Tibial artery (tissue), 4 donors: ENCODE measurements at regions not wholly inside any gene's neighbourhood (a gene's known extent, or its start where the extent isn't known, plus 50 kb on each side); places are given as distances from the start of the nearest gene placed in this dataset.

Source experiments
- DNase-seq, 2 donors: peaks; one replicate each; pipeline ENCODE4 v3.0.0-alpha.2; 2019
- H3K27ac ChIP-seq, 2 donors: fragments of 200-600 bp; sonication (generic) in 1 of 2; 1 replicate in 1 of 2; 2 replicates in 1 of 2; pipeline ENCODE4 v1.5.1; 2018 to 2019; ENCODE audit warnings: mild to moderate bottlenecking in 1 of 2
- H3K27me3 ChIP-seq, 2 donors: fragments of 200-600 bp; sonication (generic) in 1 of 2; one replicate each; pipeline versions ENCODE4 v1.5.1 to v1.6.0; 2016 to 2019
- H3K36me3 ChIP-seq, 3 donors: fragments of 200-600 bp; sonication (generic) in 2 of 3; one replicate each; pipeline ENCODE4 v1.5.1; 2016 to 2019; ENCODE audit warnings: mild to moderate bottlenecking in 2 of 3
- H3K4me1 ChIP-seq, 4 donors: fragments of 200-600 bp; sonication (generic) in 2 of 4; 1 replicate in 3 of 4; 2 replicates in 1 of 4; pipeline ENCODE4 v1.5.1; 2016 to 2019
- H3K4me3 ChIP-seq, 2 donors: fragments of 200-600 bp; sonication (generic) in 1 of 2; 1 replicate in 1 of 2; 2 replicates in 1 of 2; pipeline ENCODE4 v1.5.1; 2018 to 2019; ENCODE audit warnings: mild to moderate bottlenecking in 2 of 2
- H3K9me3 ChIP-seq, 3 donors: fragments of 200-600 bp; sonication (generic) in 1 of 3; one replicate each; pipeline ENCODE4 v1.5.1; 2016 to 2019
- CTCF ChIP-seq, 2 experiments: fragments of 200-600 bp in 1 of 2; fragments of 450-650 bp in 1 of 2; IDR thresholded peaks; one replicate each; pipeline ENCODE4 v1.5.1; 2017 to 2019; ENCODE audit warnings: antibody characterized with exemption in 2 of 2, mild to moderate bottlenecking in 1 of 2, moderate library complexity in 1 of 2
- intact Hi-C: fragments of 100-400 bp; cut with DNase I; formaldehyde crosslinking; loops from one replicate; pipeline ENCODE4 v1.15.0; 2023; ENCODE audit warnings: low total_unique reads

DNA sequence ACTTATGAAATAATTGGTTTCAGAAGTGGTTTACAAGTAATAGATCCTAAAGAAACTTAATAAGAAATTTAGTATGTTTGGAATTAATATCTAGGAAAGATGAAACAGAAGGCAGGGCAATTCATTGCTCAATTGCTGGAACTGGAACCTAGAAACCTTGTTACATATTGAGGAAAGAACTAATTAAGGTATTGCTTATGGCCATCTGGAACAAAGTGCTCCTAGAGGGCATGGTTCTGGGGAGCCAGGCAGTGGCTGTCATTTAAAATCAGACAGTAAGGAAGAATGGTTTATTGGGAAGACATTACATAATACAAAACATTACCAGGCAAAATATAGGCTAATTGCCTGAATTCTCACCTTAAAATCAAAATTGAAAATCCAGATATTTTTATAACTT, 224.1 kb downstream of the SLITRK6 start:
- no peak overlapping the region for H3K4me3 ChIP-seq
- intact Hi-C loops: no loop called here
- no peaks in the 10 kb centered on the region for H3K4me1 ChIP-seq
- no peak for TF ChIP-seq CTCF (IDR thresholded peaks at IDR 0.05)
- no peaks in the 10 kb centered on the region for H3K27me3 ChIP-seq
- no peaks in the 10 kb centered on the region for H3K9me3 ChIP-seq
- DNase-seq: no peak
- H3K27ac ChIP-seq: no peak overlapping the region
- no peaks in the 10 kb centered on the region for H3K36me3 ChIP-seq

DNA sequence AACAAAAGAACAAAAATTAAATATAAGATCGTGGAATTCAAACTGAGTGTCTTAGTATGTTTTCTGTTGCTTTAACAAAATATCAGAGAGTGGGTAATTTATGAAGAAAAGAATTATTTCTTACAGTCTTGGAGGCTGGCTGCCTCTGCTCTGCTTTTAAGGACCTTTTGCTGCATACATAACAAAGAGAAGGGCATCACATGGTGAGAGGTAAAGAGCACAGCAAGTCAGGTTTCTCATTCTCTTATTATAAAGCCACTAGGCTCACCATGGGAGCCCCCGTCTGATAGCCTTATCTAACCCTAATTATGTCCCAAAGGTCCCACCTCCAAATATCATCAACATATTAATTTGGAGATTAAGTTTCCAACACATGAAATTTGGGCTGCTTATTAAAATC, 231.3 kb downstream of the SLITRK6 start:
- no peak overlapping the region for H3K27ac ChIP-seq
- no peaks in the 10 kb centered on the region for H3K9me3 ChIP-seq
- H3K36me3 ChIP-seq: no peaks in the 10 kb centered on the region
- DNase-seq: no peak
- intact Hi-C loops: no loop called here
- no peaks in the 10 kb centered on the region for H3K27me3 ChIP-seq
- no peaks in the 10 kb centered on the region for H3K4me1 ChIP-seq
- no peak for TF ChIP-seq CTCF (IDR thresholded peaks at IDR 0.05)
- H3K4me3 ChIP-seq: no peak overlapping the region

GRCh38 chr13:85565652-85566051, 233.6 kb downstream of the SLITRK6 start:
- Histone ChIP-seq H3K36me3 (no peaks in the 10 kb centered on the region), H3K4me3 (no peak overlapping the region), H3K4me1 (no peaks in the 10 kb centered on the region), H3K9me3 (no peaks in the 10 kb centered on the region), H3K27ac (no peak overlapping the region), H3K27me3 (no peaks in the 10 kb centered on the region)
- no peak for TF ChIP-seq CTCF (IDR thresholded peaks at IDR 0.05)
- no peak for DNase-seq
- intact Hi-C loops: no loop called here

GRCh38 chr13:85564598-85564997, 234.6 kb downstream of the SLITRK6 start:
- TF ChIP-seq CTCF (IDR thresholded peaks at IDR 0.05): no peak
- Histone ChIP-seq H3K36me3 (no peaks in the 10 kb centered on the region), H3K4me1 (no peaks in the 10 kb centered on the region), H3K9me3 (no peaks in the 10 kb centered on the region), H3K27me3 (no peaks in the 10 kb centered on the region), H3K4me3 (no peak overlapping the region), H3K27ac (no peak overlapping the region)
- DNase-seq: no peak
- intact Hi-C loops: no loop called here

DNA sequence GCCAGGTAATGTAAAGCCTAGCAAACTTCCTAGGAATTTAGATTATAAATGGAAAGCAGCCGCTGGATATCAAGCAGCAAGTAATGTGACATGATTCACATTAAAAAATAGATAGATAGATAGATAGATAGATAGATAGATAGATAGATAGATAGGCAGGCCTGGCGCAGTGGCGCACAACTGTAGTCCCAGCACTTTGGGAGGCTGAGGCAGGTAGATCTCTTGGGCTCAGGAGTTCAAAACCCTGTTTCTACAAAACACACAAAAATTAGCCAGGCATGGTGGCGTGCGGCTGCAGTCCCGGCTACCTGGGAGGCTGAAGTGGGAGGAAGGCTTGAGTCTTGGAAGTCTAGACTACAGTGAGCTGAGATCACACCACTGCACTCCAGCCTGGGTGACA, 236.9 kb downstream of the SLITRK6 start:
- Histone ChIP-seq H3K4me1 (no peaks in the 10 kb centered on the region), H3K4me3 (no peak overlapping the region), H3K9me3 (no peaks in the 10 kb centered on the region), H3K27ac (no peak overlapping the region), H3K27me3 (no peaks in the 10 kb centered on the region), H3K36me3 (no peaks in the 10 kb centered on the region)
- intact Hi-C loops: no loop called here
- no peak for TF ChIP-seq CTCF (IDR thresholded peaks at IDR 0.05)
- DNase-seq: no peak
